DOHH2 (cell line): ENCODE measurements at regions not wholly inside any gene's neighbourhood (a gene's known extent, or its start where the extent isn't known, plus 50 kb on each side); places are given as distances from the start of the nearest gene placed in this dataset.

Experiments used
- EZH2phosphoT487 ChIP-seq: fragments of 200-600 bp; sonication (generic); IDR thresholded peaks from 2 replicates; pipeline ENCODE4 v1.6.1; 2017; ENCODE audit warnings: borderline replicate concordance, mild to moderate bottlenecking, antibody characterized with exemption, low read length, moderate library complexity, mixed read lengths
- TF ChIP-seq, protein P1 (sequence below): fragments of 200-600 bp; sonication (generic); IDR thresholded peaks from one replicate; pipeline ENCODE4 v1.5.1; 2014; ENCODE audit warnings: antibody characterized with exemption, mild to moderate bottlenecking, low read depth, low read length; ENCODE audit not compliant: poor library complexity, severe bottlenecking

DNA sequence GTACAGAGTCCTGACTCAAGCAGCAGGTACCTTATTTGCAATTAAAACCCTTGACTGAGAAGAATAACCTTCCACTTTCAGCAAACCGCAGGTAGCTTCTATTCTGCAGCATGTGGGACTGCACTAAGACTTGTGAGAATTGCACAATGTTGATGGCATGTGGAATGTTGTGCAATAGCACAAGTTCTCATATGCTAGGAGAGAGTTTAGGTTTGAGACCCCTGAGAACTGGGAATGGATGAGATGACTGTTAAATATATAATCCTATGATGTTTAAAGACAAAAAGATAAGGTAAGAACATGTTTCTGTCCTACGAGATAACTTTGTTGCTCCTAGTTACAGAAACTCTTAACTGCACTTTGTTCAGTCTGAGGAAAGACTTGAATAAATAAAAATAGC is 194.6 kb downstream of the OTOR start:
- no peak for TF ChIP-seq EZH2phosphoT487
- TF ChIP-seq, protein P1, sequence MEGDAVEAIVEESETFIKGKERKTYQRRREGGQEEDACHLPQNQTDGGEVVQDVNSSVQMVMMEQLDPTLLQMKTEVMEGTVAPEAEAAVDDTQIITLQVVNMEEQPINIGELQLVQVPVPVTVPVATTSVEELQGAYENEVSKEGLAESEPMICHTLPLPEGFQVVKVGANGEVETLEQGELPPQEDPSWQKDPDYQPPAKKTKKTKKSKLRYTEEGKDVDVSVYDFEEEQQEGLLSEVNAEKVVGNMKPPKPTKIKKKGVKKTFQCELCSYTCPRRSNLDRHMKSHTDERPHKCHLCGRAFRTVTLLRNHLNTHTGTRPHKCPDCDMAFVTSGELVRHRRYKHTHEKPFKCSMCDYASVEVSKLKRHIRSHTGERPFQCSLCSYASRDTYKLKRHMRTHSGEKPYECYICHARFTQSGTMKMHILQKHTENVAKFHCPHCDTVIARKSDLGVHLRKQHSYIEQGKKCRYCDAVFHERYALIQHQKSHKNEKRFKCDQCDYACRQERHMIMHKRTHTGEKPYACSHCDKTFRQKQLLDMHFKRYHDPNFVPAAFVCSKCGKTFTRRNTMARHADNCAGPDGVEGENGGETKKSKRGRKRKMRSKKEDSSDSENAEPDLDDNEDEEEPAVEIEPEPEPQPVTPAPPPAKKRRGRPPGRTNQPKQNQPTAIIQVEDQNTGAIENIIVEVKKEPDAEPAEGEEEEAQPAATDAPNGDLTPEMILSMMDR, result no peak
